ENCODE measurements at regions not wholly inside any gene's neighbourhood (a gene's known extent, or its start where the extent isn't known, plus 50 kb on each side); places are given as distances from the start of the nearest gene placed in this dataset.

DNA sequence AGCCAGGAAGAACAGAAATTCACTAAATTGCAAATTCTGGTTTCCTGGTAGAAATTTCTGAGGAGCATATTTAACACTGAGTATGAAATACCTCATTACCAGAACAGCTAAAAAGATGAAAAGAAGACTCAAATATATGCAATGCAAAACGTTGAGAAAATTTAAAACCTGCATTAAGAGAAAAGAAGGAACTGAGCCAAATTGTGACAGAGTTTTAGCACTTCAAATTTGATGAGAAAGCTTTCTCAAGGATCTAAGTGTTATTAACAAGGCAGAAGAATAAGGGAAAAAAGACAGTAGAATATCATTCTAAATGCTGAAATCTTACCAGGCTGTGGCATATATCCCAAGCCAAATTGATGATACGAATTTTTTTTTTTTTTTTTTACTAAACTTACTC is 443.0 kb downstream of the COL12A1 start:
- in situ Hi-C loops (cut with MboI; ENCODE audit: low sequenced_read_pairs, unreplicated experiment): no loop called here
- TF ChIP-seq, protein P1, sequence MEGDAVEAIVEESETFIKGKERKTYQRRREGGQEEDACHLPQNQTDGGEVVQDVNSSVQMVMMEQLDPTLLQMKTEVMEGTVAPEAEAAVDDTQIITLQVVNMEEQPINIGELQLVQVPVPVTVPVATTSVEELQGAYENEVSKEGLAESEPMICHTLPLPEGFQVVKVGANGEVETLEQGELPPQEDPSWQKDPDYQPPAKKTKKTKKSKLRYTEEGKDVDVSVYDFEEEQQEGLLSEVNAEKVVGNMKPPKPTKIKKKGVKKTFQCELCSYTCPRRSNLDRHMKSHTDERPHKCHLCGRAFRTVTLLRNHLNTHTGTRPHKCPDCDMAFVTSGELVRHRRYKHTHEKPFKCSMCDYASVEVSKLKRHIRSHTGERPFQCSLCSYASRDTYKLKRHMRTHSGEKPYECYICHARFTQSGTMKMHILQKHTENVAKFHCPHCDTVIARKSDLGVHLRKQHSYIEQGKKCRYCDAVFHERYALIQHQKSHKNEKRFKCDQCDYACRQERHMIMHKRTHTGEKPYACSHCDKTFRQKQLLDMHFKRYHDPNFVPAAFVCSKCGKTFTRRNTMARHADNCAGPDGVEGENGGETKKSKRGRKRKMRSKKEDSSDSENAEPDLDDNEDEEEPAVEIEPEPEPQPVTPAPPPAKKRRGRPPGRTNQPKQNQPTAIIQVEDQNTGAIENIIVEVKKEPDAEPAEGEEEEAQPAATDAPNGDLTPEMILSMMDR (IDR thresholded peaks at IDR 0.05; ENCODE audit: borderline replicate concordance, control extremely low read depth, extremely low read depth, insufficient read depth, missing control alignments): no peak
- DNase-seq (ENCODE audit: low spot score): no peak

DNA sequence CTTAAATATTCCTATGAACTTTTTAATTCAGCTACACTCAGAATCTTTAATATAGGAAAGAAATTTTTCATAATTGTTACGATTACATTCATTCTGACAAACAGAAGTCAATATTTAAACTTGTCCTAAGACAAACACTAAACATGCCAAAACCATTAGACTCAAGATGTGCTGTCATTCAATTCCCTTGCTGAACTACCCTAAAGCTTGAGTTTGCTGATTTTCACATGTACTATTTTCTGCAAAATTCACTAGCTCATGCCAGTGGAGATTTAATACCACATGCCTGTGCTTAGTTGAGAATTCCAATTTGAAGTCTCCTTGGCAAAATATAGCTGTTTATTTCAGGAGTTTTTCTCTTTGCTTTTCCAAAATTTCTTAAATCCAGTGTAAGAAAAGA is 448.0 kb downstream of the COL12A1 start:
- no peak for DNase-seq (ENCODE audit: low spot score)
- in situ Hi-C loops (cut with MboI; ENCODE audit: low sequenced_read_pairs, unreplicated experiment): no loop called here
- TF ChIP-seq, protein P1 (IDR thresholded peaks at IDR 0.05; ENCODE audit: borderline replicate concordance, control extremely low read depth, extremely low read depth, insufficient read depth, missing control alignments): no peak

DNA sequence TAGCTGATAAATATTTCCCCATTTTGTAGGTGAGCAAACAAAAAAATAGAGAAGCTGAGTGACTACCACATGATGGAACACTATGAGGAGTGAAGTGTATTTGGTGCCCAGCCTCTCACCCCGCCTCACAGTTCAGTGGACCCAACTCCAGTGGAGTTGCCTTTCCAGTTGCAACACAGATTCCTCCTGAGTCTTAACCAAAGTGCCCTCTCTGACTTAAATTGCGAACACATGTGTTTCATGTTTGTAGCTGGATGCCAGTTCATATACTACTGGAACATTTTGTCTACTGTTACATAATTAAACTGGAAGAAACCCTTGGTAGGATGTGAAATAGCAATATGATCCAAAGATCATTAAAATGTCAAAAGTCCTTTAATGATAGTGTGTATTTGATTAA is 448.9 kb downstream of the COL12A1 start:
- in situ Hi-C loops (cut with MboI; ENCODE audit: low sequenced_read_pairs, unreplicated experiment): no loop called here
- TF ChIP-seq, protein P1 (IDR thresholded peaks at IDR 0.05; ENCODE audit: borderline replicate concordance, control extremely low read depth, extremely low read depth, insufficient read depth, missing control alignments): no peak
- DNase-seq (ENCODE audit: low spot score): no peak

DNA sequence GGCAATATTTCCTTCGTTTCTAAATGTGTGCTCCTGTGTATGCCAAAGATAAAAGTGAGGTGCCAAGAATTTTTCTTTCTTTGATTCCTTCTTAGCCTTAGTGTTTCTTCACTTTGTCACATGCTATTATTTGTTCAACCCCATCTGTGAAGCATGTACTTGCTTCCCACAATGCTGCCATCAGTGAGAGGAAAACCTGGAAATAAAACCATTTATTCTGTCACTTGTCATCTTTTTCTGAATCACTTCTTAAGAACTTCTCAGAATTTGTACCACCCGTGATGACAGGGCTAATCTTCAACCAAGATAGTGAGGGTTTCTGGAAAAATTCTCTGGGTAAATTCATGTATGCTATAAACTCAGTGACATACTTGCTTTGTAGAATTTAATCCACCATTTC is 450.1 kb downstream of the COL12A1 start:
- TF ChIP-seq, protein P1 (IDR thresholded peaks at IDR 0.05; ENCODE audit: borderline replicate concordance, control extremely low read depth, extremely low read depth, insufficient read depth, missing control alignments): no peak
- DNase-seq (ENCODE audit: low spot score): no peak
- in situ Hi-C loops (cut with MboI; ENCODE audit: low sequenced_read_pairs, unreplicated experiment): no loop called here

DNA sequence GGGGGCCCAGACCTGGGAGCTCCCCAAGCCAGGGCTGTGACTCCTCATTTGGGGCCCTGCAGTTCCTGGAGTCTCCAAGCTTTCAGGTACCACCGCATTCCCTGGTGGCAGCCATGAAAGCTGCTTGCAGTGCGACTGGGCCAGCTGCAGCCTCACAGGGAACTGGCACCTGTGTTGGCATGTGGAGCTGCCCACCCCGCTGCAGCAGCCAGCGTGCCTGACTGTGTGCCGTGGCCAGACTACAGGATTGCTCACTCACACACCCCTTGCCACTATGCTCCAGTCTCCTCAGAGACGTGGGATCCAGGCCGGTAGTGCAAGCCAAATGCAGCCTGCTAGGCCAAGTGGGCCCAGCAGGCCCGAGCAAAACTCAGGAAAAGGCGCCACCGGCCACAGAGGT is 450.7 kb downstream of the COL12A1 start:
- TF ChIP-seq, protein P1 (IDR thresholded peaks at IDR 0.05; ENCODE audit: borderline replicate concordance, control extremely low read depth, extremely low read depth, insufficient read depth, missing control alignments): no peak
- DNase-seq (ENCODE audit: low spot score): no peak
- in situ Hi-C loops (cut with MboI; ENCODE audit: low sequenced_read_pairs, unreplicated experiment): no loop called here

DNA sequence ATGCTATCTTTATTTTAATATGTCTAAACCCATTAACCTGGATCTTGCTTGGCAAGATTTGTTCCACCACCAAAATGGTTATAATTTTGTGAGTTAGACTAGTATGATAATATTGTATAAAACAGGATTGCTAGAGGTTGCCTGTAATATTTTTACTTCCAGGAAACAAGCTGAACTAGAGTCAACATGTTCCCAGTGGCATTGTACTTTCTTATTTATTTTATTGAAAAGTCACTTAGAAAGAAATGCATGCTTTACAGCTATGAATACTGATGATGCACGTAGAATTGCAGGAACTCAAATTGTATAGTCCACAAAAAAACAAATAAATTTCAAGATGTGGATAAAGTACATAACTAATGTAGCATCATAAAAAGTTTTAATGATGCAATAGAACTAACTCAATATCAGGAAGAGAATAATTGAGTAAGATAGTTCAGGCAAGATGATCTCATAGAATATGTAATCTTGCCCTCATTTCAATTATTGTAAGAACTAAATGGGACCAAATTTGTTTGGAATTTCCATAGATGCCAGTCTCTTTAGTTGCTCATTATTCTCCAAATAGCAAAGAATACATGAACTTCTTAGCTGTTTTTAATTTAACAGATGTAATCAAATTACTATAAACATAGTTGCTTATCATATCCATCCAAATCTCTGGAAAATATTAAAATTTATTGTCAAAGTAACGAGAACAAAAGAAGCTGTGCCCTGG is 451.8 kb downstream of the COL12A1 start:
- TF ChIP-seq, protein P1 (IDR thresholded peaks at IDR 0.05; ENCODE audit: borderline replicate concordance, control extremely low read depth, extremely low read depth, insufficient read depth, missing control alignments): no peak
- DNase-seq (ENCODE audit: low spot score): no peak
- in situ Hi-C loops (cut with MboI; ENCODE audit: low sequenced_read_pairs, unreplicated experiment): no loop called here

All from GM13976 (cell line).